Kidney epithelial cell (primary cell): ENCODE measurements at regions not wholly inside any gene's neighbourhood (a gene's known extent, or its start where the extent isn't known, plus 50 kb on each side); places are given as distances from the start of the nearest gene placed in this dataset.

Experiments used
- DNase-seq: peaks from one replicate; pipeline ENCODE4 v3.0.0-alpha.2; 2010; ENCODE audit warnings: low read depth
- H3K27me3 ChIP-seq: 2 replicates; pipeline ENCODE4 v1.6.0; 2011; ENCODE audit warnings: low read length; ENCODE audit not compliant: control insufficient read depth, insufficient read depth
- H3K36me3 ChIP-seq: 2 replicates; pipeline ENCODE4 v1.5.1; 2011; ENCODE audit warnings: low read length; ENCODE audit not compliant: control insufficient read depth, insufficient read depth
- H3K4me3 ChIP-seq: 2 replicates; pipeline ENCODE4 v1.5.1; 2011; ENCODE audit warnings: low read depth, mild to moderate bottlenecking, control low read depth, low read length
- TF ChIP-seq, protein P1 (sequence below): IDR thresholded peaks from 2 replicates; pipeline ENCODE4 v1.5.1; 2011; ENCODE audit warnings: mild to moderate bottlenecking, moderate library complexity, low read length, control low read depth, inconsistent platforms; ENCODE audit not compliant: insufficient read depth, poor library complexity, severe bottlenecking

DNA sequence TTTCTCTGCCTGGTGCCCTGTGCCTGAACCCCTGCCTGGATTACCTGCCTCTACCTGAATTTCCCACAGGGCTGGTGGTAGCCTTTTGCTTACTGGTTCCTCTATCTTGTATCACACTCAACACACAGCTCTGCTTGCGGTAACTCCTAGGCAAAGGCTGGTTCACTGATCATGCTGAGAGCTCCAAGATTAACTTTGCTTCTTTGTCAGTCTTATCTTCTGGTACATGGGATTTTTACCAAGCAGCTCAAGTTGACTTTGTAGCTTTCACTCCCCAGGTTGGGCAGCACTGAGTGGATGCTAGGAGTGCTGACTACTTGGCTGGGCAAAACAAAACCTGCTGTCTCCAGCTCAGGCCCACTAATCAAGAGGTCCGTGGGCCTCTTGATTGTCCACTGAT is 145.9 kb upstream of the GLRA1 start:
- no peak overlapping the region for H3K4me3 ChIP-seq
- DNase-seq = no peak
- TF ChIP-seq, protein P1, sequence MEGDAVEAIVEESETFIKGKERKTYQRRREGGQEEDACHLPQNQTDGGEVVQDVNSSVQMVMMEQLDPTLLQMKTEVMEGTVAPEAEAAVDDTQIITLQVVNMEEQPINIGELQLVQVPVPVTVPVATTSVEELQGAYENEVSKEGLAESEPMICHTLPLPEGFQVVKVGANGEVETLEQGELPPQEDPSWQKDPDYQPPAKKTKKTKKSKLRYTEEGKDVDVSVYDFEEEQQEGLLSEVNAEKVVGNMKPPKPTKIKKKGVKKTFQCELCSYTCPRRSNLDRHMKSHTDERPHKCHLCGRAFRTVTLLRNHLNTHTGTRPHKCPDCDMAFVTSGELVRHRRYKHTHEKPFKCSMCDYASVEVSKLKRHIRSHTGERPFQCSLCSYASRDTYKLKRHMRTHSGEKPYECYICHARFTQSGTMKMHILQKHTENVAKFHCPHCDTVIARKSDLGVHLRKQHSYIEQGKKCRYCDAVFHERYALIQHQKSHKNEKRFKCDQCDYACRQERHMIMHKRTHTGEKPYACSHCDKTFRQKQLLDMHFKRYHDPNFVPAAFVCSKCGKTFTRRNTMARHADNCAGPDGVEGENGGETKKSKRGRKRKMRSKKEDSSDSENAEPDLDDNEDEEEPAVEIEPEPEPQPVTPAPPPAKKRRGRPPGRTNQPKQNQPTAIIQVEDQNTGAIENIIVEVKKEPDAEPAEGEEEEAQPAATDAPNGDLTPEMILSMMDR = no peak
- no peaks in the 10 kb centered on the region for H3K36me3 ChIP-seq
- H3K27me3 ChIP-seq = no peaks in the 10 kb centered on the region

DNA sequence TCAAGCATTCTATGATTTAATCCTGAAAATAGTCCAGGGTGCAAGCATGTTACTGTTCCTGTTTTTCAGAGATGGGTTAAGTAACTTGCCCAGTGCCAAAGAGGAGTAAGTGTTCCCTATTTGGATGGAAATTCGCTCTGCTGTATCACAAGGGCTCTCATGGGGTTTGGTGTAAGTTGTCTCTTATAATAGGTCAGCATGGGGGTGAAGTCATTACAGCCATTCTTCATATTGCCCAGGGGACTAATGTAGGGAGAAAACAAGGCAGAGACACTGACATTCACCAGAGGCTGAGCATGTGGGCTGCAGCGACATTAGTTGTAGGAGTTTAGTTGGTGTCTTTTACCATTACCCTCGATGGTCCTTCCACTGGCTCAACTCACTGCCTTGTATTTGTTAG is 142.1 kb upstream of the GLRA1 start:
- no peaks in the 10 kb centered on the region for H3K36me3 ChIP-seq
- no peak for DNase-seq
- no peak overlapping the region for H3K4me3 ChIP-seq
- TF ChIP-seq, protein P1 = no peak
- no peaks in the 10 kb centered on the region for H3K27me3 ChIP-seq

DNA sequence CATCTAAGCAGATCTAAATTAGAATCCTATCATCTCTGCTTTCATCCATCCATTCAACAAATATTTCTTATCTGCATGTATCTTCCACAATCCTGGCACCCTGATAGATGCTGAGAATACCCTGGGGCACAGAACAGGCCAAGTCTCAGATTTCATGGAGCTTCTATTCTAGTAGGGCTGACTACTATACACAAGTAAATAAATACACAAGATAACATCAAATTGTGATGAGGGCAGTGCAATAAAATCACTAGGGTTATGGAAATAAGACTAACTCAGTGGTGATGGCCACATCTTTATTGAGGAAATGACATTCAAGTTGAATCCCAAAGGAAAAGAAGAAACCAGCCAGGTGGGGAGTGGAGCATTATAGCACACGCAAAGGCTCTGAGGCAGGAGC is 138.4 kb upstream of the GLRA1 start:
- Histone ChIP-seq H3K36me3 (no peaks in the 10 kb centered on the region), H3K4me3 (no peak overlapping the region), H3K27me3 (no peaks in the 10 kb centered on the region)
- DNase-seq = no peak
- TF ChIP-seq, protein P1 = no peak

DNA sequence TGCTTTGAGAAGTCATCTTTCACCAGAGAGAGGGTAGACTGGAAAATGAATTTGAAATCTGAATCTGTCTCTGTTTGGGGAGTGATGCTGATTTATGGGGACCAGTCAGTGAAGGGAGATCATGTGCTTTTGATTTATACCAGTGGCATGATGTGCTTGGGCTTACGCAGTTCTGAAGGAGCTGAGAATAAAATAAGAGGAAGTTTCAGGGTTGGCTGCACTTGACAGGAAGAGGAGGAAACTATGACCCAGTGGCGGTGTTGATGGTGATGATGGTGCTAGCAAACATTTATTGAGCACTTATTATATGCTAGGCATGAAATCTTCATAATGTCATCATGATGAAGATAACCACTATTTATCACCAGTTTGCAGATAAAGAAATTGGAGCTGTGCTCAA is 136.4 kb upstream of the GLRA1 start:
- no peak for DNase-seq
- Histone ChIP-seq H3K36me3 (no peaks in the 10 kb centered on the region), H3K27me3 (no peaks in the 10 kb centered on the region), H3K4me3 (no peak overlapping the region)
- TF ChIP-seq, protein P1 = no peak

DNA sequence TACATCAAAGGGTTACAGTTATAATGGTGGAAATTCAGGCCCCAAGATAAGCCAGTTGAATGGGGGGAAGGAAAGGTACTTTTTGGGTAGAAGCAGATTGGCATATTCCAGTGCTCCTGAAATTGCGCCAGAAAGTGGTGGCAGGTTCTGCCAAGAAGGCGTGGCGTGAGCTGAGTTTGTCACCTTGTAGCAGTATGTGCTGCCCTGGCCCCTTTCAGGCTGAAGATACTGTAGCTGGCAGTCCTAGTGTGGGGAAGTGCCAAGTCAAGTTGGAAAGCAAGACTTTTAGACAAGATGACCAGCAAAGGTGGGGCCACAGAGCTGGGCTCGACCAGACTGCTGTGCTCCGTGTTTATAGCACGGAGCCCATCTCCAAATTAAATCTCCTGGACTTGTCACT is 133.6 kb upstream of the GLRA1 start:
- no peak overlapping the region for H3K4me3 ChIP-seq
- TF ChIP-seq, protein P1 = no peak
- no peaks in the 10 kb centered on the region for H3K27me3 ChIP-seq
- no peaks in the 10 kb centered on the region for H3K36me3 ChIP-seq
- DNase-seq = no peak

DNA sequence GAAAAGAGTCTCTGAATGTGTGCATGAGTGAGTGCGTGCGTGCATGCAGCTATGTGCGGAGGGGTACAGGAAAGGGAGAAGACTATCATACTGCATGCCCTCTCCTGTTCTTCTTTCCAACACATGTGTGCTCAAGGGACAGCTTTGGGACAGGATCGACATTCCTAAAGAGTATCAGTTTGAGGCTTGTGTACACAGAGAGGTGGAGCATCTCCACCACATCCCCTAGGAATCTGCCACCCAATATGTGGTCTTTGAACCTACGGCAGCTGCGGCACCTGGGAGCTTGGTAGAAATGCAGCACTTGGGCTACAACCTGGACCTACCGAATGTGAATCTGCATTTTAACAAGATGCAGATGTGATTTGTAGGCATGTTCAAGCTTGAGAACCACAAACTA is 132.3 kb upstream of the GLRA1 start:
- H3K27me3 ChIP-seq = no peaks in the 10 kb centered on the region
- DNase-seq = no peak
- H3K36me3 ChIP-seq = no peaks in the 10 kb centered on the region
- TF ChIP-seq, protein P1 = no peak
- H3K4me3 ChIP-seq = no peak overlapping the region
